ENCODE measurements at regions not wholly inside any gene's neighbourhood (a gene's known extent, or its start where the extent isn't known, plus 50 kb on each side); places are given as distances from the start of the nearest gene placed in this dataset.
"Not testable (repeated sequence)": the region's sequence is repeated elsewhere in the genome, so short reads cannot be mapped to it uniquely, and the experiment has no call there.

DNA sequence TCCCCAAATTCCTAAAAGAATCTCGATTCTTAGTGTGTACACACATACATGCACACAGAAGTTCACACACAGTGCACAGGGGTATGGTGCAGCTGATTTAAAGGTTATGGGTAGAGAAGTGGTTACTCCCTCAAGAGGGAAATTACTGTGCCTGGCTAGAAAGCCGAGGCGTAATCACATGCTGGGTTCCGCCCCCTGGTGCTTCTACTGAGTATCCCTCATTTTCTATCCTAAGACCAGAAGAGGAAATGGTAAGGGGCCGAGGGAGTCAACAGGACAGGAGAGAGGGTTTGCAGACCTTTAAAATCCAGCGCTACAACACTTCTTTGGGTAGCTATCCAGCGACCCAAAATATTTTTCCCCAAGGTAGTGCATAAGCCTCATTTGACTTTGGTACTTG, 147.3 kb upstream of the TMEM196 start:
- no peak overlapping the region for H3K4me3 ChIP-seq (ENCODE audit: low read length)
- no peak overlapping the region for H3K27ac ChIP-seq (ENCODE audit: low read length)
- H3K36me3 ChIP-seq (ENCODE audit: control insufficient read depth, insufficient read depth, low read length): no peaks in the 10 kb centered on the region
- no peak for DNase-seq
- H3K27me3 ChIP-seq (ENCODE audit: control insufficient read depth, insufficient read depth, low read length): no peaks in the 10 kb centered on the region
- no peaks in the 10 kb centered on the region for H3K4me1 ChIP-seq (ENCODE audit: control insufficient read depth, insufficient read depth, low read length)
- no CpG with 5 or more reads among the region's 7 CpGs for WGBS (ENCODE audit: insufficient coverage, low lambda C conversion rate)
- no peaks in the 10 kb centered on the region for H3K9me3 ChIP-seq (ENCODE audit: control insufficient read depth, low read depth, low read length)

- Histone ChIP-seq H3K36me3 (ENCODE audit: control insufficient read depth, insufficient read depth, low read length) (no peaks in the 10 kb centered on the region), H3K4me3 (ENCODE audit: low read length) (no peak overlapping the region), H3K27me3 (ENCODE audit: control insufficient read depth, insufficient read depth, low read length) (no peaks in the 10 kb centered on the region), H3K9me3 (ENCODE audit: control insufficient read depth, low read depth, low read length) (no peaks in the 10 kb centered on the region), H3K4me1 (ENCODE audit: control insufficient read depth, insufficient read depth, low read length) (no peaks in the 10 kb centered on the region), H3K27ac (ENCODE audit: low read length) (no peak overlapping the region)
- WGBS (ENCODE audit: insufficient coverage, low lambda C conversion rate): 100% methylated on average over 1 of the region's 6 CpGs
- no peak for DNase-seq
Observed at GRCh38 chr7:19920166-19920565, 146.7 kb upstream of the TMEM196 start.

- Histone ChIP-seq H3K27me3 (ENCODE audit: control insufficient read depth, insufficient read depth, low read length) (no peaks in the 10 kb centered on the region), H3K4me1 (ENCODE audit: control insufficient read depth, insufficient read depth, low read length) (no peaks in the 10 kb centered on the region), H3K4me3 (ENCODE audit: low read length) (no peak overlapping the region), H3K36me3 (ENCODE audit: control insufficient read depth, insufficient read depth, low read length) (no peaks in the 10 kb centered on the region), H3K9me3 (ENCODE audit: control insufficient read depth, low read depth, low read length) (no peaks in the 10 kb centered on the region), H3K27ac (ENCODE audit: low read length) (no peak overlapping the region)
- no peak for DNase-seq
- WGBS (ENCODE audit: insufficient coverage, low lambda C conversion rate): 75% methylated on average over 4 of the region's 6 CpGs
Observed at GRCh38 chr7:19919261-19920095, 146.1 kb upstream of the TMEM196 start.

DNA sequence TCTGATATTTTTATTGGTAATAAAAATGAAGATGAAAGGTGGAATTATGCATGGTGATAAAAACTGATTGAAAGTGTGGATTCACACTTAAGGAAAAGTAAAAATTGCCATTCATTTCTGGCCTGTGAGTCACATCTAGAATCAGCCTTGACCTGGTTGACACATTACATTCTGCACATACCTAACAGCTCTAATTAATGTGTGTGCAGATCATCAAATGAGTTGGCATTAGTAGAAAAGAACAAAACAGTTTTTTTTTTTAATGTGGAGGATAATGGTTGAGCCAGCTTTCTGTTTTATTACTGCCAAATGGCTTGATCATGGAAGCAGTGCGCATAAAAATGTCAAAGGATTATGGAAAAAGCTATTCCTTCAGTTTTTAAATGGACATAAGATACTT, 142.6 kb upstream of the TMEM196 start:
- Histone ChIP-seq H3K27me3 (ENCODE audit: control insufficient read depth, insufficient read depth, low read length) (no peaks in the 10 kb centered on the region), H3K4me1 (ENCODE audit: control insufficient read depth, insufficient read depth, low read length) (no peaks in the 10 kb centered on the region), H3K4me3 (ENCODE audit: low read length) (no peak overlapping the region), H3K9me3 (ENCODE audit: control insufficient read depth, low read depth, low read length) (no peaks in the 10 kb centered on the region), H3K27ac (ENCODE audit: low read length) (no peak overlapping the region), H3K36me3 (ENCODE audit: control insufficient read depth, insufficient read depth, low read length) (no peaks in the 10 kb centered on the region)
- 100% methylated on average over 1 of the region's 1 CpG for WGBS (ENCODE audit: insufficient coverage, low lambda C conversion rate)
- DNase-seq: no peak

- Histone ChIP-seq H3K4me1 (ENCODE audit: control insufficient read depth, insufficient read depth, low read length) (no peaks in the 10 kb centered on the region), H3K27me3 (ENCODE audit: control insufficient read depth, insufficient read depth, low read length) (no peaks in the 10 kb centered on the region), H3K4me3 (ENCODE audit: low read length) (no peak overlapping the region), H3K27ac (ENCODE audit: low read length) (no peak overlapping the region), H3K36me3 (ENCODE audit: control insufficient read depth, insufficient read depth, low read length) (no peaks in the 10 kb centered on the region), H3K9me3 (ENCODE audit: control insufficient read depth, low read depth, low read length) (no peaks in the 10 kb centered on the region)
- no peak for DNase-seq
Observed at GRCh38 chr7:19915596-19915995, 142.2 kb upstream of the TMEM196 start.

- Histone ChIP-seq H3K36me3 (ENCODE audit: control insufficient read depth, insufficient read depth, low read length) (no peaks in the 10 kb centered on the region), H3K4me3 (ENCODE audit: low read length) (no peak overlapping the region), H3K27ac (ENCODE audit: low read length) (no peak overlapping the region), H3K4me1 (ENCODE audit: control insufficient read depth, insufficient read depth, low read length) (no peaks in the 10 kb centered on the region), H3K27me3 (ENCODE audit: control insufficient read depth, insufficient read depth, low read length) (no peaks in the 10 kb centered on the region), H3K9me3 (ENCODE audit: control insufficient read depth, low read depth, low read length) (no peaks in the 10 kb centered on the region)
- WGBS (ENCODE audit: insufficient coverage, low lambda C conversion rate): no CpG with 5 or more reads among the region's 1 CpG
- DNase-seq: no peak
Observed at GRCh38 chr7:19914866-19915265, 141.4 kb upstream of the TMEM196 start.

DNA sequence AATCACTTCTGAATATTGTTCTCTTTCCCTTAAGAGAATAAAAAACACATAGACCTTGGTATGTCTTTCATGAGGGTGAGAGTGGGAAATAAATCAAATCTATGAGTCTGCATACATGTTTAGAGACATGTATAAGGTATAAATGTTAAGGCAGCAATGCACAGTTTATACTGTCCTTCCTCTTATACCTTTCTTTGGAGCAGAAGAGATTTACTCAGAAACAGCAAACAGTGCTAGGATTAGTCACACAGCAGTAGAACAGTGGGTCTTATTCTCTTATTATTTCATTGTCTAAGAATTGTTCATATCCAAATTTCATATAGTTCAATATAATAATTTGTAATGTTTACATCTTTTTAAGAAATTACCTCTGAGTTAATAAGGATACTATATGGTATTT, 126.7 kb upstream of the TMEM196 start:
- DNase-seq: no peak
- no peak overlapping the region for H3K27ac ChIP-seq (ENCODE audit: low read length)
- no peaks in the 10 kb centered on the region for H3K9me3 ChIP-seq (ENCODE audit: control insufficient read depth, low read depth, low read length)
- H3K36me3 ChIP-seq (ENCODE audit: control insufficient read depth, insufficient read depth, low read length): no peaks in the 10 kb centered on the region
- H3K4me1 ChIP-seq (ENCODE audit: control insufficient read depth, insufficient read depth, low read length): no peaks in the 10 kb centered on the region
- no peak overlapping the region for H3K4me3 ChIP-seq (ENCODE audit: low read length)
- H3K27me3 ChIP-seq (ENCODE audit: control insufficient read depth, insufficient read depth, low read length): no peaks in the 10 kb centered on the region

- Histone ChIP-seq H3K4me1 (ENCODE audit: control insufficient read depth, insufficient read depth, low read length) (no peaks in the 10 kb centered on the region), H3K4me3 (ENCODE audit: low read length) (no peak overlapping the region), H3K27me3 (ENCODE audit: control insufficient read depth, insufficient read depth, low read length) (no peaks in the 10 kb centered on the region), H3K36me3 (ENCODE audit: control insufficient read depth, insufficient read depth, low read length) (no peaks in the 10 kb centered on the region), H3K27ac (ENCODE audit: low read length) (no peak overlapping the region), H3K9me3 (ENCODE audit: control insufficient read depth, low read depth, low read length) (no peaks in the 10 kb centered on the region)
- WGBS (ENCODE audit: insufficient coverage, low lambda C conversion rate): 83% methylated on average over 1 of the region's 3 CpGs
- no peak for DNase-seq
Observed at GRCh38 chr7:19899529-19899928, 126.1 kb upstream of the TMEM196 start.

DNA sequence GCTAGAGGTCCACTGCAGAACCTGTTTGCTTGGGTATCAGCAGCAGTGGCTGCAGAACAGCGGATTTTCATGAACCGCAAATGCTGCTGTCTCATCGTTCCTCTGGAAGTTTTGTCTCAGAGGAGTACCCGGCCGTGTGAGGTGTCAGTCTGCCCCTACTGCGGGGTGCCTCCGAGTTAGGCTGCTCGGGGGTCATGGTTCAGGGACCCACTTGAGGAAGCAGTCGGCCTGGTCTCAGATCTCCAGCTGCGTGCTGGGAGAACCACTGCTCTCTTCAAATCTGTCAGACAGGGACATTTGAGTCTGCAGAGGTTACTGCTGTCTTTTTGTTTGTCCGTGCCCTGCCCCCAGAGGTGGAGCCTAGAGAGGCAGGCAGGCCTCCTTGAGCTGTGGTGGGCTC, 109.5 kb upstream of the TMEM196 start:
- WGBS (ENCODE audit: insufficient coverage, low lambda C conversion rate): no CpG with 5 or more reads among the region's 11 CpGs
- H3K36me3 ChIP-seq (ENCODE audit: control insufficient read depth, insufficient read depth, low read length); H3K9me3 ChIP-seq (ENCODE audit: control insufficient read depth, low read depth, low read length); H3K27ac ChIP-seq (ENCODE audit: low read length); H3K4me1 ChIP-seq (ENCODE audit: control insufficient read depth, insufficient read depth, low read length); DNase-seq; H3K4me3 ChIP-seq (ENCODE audit: low read length); H3K27me3 ChIP-seq (ENCODE audit: control insufficient read depth, insufficient read depth, low read length): not testable (repeated sequence)

GRCh38 chr7:19872094-19872493, 98.7 kb upstream of the TMEM196 start:
- Histone ChIP-seq H3K36me3 (ENCODE audit: control insufficient read depth, insufficient read depth, low read length) (no peaks in the 10 kb centered on the region), H3K9me3 (ENCODE audit: control insufficient read depth, low read depth, low read length) (no peaks in the 10 kb centered on the region), H3K27me3 (ENCODE audit: control insufficient read depth, insufficient read depth, low read length) (no peaks in the 10 kb centered on the region), H3K4me1 (ENCODE audit: control insufficient read depth, insufficient read depth, low read length) (no peaks in the 10 kb centered on the region), H3K27ac (ENCODE audit: low read length) (no peak overlapping the region), H3K4me3 (ENCODE audit: low read length) (no peak overlapping the region)
- WGBS (ENCODE audit: insufficient coverage, low lambda C conversion rate): no CpG with 5 or more reads among the region's 1 CpG
- DNase-seq: no peak

DNA sequence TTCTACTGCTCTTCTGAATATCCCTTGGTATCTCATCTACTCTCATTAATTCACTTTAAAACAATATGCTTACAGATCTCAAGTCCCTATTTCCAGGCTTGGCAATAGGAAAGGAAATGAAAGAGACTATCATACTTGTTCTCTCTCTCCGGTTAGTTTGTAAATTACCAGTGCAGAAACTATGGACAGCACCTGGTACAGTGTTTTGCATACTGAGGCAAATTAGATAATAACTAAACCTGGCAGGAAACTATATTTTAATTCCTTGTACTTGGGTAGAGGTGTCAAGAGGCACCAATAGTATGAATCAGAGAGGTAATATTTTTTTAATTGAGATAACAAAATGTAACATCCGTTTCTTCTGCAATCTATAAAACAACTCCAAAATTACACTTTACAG, 97.7 kb upstream of the TMEM196 start:
- H3K4me3 ChIP-seq (ENCODE audit: low read length): no peak overlapping the region
- H3K4me1 ChIP-seq (ENCODE audit: control insufficient read depth, insufficient read depth, low read length): no peaks in the 10 kb centered on the region
- H3K27me3 ChIP-seq (ENCODE audit: control insufficient read depth, insufficient read depth, low read length): no peaks in the 10 kb centered on the region
- DNase-seq: no peak
- H3K27ac ChIP-seq (ENCODE audit: low read length): no peak overlapping the region
- H3K36me3 ChIP-seq (ENCODE audit: control insufficient read depth, insufficient read depth, low read length): no peaks in the 10 kb centered on the region
- H3K9me3 ChIP-seq (ENCODE audit: control insufficient read depth, low read depth, low read length): no peaks in the 10 kb centered on the region
- WGBS (ENCODE audit: insufficient coverage, low lambda C conversion rate): no CpG with 5 or more reads among the region's 2 CpGs
